GM21360 (cell line): ENCODE measurements at regions not wholly inside any gene's neighbourhood (a gene's known extent, or its start where the extent isn't known, plus 50 kb on each side); places are given as distances from the start of the nearest gene placed in this dataset.

ENCODE experiments used
- ATAC-seq: cut with Tn5 transposase; IDR thresholded peaks from one replicate; pipeline ENCODE4 v1.9.1; 2021; ENCODE audit warnings: mild to moderate bottlenecking, moderate library complexity; ENCODE audit not compliant: unreplicated experiment

DNA sequence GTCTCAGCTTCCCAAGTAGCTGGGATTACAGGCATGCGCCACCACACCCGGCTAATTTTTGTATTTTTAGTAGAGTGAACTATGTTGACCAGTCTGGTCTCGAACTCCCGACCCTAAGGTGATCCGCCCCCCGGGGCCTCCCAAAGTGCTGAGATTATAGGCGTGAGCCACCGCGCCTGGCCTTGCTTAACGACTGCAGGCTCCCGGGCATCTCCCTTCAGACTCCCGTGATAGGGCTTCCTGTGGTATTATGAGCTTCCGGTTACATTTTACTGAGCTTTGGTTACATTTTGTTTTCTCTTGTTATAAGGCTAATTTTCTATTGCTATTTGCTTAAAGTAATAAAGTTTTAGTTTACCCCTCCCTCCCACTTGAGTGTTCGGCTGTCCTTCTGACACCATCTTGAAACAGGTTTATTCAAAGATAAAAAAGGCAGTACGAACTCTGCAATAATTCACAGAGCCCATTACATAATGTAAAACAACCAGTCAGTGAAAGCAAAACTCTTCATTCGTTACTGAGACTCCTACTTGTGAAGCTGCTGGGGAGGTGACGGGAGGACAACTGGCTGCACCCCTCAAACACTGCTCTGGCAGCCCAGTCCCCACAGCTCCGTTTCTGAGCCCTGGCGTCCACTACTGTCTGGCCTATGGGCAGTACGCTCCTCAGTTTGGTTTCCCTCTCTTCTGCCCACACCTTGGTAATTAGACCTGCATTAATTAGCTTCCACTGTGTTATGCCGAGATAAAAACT, 795.7 kb upstream of the SLIT2 start:
- ATAC-seq: no peak

- no peak for ATAC-seq
These were observed 796.5 kb upstream of the SLIT2 start for GRCh38 chr4:19455196-19455595.

GRCh38 chr4:19438233-19438632, 813.5 kb upstream of the SLIT2 start:
- no peak for ATAC-seq

- no peak for ATAC-seq
These were observed 814.7 kb upstream of the SLIT2 start for GRCh38 chr4:19437008-19437407.

DNA sequence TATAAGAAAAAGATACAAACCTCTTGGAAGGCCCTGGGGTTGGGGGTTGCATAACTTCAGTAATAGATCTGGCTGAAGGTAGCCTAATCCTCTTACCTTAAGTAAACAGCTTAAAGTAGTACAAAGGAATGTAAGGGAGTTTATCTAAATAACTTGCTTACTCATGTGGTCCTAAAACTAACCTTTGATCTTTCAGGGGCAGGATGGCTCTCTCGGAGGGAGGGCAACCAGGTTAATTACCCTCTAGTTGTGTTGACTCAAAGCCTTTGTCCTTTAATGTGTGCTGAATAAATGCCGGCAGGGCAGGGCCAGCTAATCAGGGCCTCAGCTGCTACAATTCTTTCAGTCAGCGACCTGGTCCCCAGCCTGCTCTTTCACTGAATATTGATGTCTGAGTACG, 822.0 kb upstream of the SLIT2 start:
- ATAC-seq: no peak

DNA sequence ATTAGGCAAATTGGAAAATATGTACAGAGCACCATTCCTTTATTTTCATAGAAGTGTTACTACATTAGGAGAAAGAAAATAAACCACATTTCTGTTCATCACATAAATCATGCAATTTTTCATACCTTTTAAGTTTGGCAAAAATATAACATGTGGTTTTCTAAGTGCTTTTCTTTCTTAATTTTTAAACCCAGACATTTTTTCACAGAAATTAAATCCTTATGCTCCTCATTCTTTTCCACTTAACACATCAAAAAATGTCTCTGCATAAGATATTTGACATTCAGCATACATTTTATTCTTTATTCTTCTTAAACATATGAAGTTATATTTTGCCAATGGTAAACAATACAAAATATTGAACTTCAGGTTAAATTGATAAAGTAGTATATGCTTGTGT, 826.6 kb upstream of the SLIT2 start:
- ATAC-seq: no peak

DNA sequence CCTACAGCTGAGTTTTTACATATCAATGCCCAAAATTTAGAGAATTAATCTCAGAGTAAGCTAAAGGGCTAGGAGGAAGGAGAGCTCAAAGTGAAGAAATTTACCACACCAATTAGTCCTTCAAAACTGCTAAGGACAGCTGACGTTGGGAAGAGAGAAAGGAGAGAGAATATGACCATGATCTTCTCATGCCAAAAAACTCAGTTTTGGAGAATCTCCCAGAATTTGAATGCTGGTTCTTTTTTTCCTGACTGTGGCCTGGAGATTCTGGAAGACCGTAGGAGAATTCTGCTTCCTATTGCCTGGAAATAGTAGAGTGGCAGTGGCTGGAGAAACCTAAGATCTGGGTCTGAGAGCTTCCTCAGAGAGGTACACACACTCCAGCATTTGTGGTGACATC, 834.4 kb upstream of the SLIT2 start:
- ATAC-seq: no peak

GRCh38 chr4:19416146-19416545, 835.6 kb upstream of the SLIT2 start:
- ATAC-seq: no peak

DNA sequence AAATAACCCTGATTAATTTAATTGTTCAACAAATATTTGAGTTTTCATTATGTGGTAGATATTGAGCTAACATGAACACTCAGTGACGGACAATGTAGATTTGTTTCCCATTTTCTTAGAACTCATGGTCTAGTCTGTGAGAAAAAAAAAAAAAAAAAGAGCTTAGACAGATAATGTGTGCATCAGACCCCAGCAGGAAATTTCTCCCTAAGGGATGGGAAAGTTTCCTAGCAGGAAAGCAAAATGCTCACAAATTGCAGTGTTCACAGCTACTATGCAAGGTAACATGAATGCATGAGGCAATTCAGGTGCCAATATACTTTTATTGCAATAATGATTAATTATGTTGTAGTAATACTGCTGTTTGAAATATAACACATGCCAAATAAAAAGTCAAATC, 843.2 kb upstream of the SLIT2 start:
- ATAC-seq: no peak

GRCh38 chr4:19406789-19407188, 844.9 kb upstream of the SLIT2 start:
- ATAC-seq: no peak

DNA sequence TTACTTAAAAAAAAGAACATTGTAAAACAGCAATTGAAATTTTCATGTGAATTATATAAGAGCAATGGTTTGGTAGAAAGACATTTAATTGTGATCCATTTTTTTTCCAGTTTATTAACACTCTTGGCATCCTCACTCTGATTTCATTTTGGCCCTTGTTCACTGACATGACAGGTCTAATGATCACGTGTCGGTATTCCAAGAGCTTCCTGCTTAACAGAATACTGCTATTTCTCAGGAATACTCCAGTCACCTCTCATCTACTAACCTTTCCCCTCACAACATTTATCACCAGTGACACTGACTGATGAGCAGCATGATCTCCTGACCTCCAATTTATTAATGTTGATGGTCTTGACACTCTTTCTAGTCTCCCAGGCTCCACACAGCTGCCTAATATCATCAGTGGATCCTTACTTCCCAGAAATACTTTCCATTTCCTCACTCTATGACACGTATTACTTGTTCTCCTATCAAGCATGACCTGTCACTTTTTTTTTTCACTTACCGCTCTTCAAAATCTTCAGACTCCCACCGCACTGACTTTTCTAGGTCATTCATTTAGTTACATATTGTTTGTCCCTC, 847.8 kb upstream of the SLIT2 start:
- ATAC-seq: no peak

- ATAC-seq: no peak
These were observed 849.1 kb upstream of the SLIT2 start for GRCh38 chr4:19402581-19403065.

DNA sequence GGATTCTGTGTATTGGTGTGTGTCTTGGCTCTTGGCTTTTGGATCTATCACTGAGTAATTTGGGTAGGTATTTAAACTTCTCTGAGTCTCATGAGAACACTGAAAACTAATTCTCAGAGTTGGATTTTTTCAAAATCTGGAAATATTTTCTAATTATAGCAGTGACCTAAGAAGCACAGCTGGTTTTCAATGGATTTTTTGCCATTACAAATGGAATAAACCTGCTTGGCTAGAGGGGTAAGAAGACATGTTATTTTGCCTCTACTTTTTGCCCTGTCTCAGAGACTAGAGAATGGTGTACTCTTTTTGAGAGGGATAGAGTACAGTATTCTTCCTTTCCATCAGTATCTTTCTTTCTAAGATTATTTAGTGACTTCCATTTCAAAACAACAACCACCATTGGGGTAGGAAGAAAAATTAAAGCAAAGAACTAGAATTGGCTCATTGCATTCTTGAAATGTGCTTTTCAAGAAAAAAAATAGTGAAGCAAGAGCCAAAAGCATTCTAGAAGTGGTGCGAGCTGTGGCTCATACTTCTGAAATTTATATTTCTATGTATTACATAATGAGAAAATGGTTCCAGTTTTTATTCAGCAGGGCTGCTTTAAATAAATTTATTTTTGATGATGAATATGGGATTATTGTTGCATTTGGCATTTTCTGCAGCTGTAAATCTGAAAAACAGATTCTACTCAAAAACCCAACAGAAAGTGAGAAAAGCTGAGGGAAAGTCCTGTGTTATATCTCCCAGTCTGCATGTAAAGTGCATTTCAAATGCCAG, 850.2 kb upstream of the SLIT2 start:
- ATAC-seq: no peak

GRCh38 chr4:19400820-19401219, 850.9 kb upstream of the SLIT2 start:
- ATAC-seq: no peak

- no peak for ATAC-seq
These were observed 852.7 kb upstream of the SLIT2 start for GRCh38 chr4:19399001-19399400.

- no peak for ATAC-seq
These were observed 864.9 kb upstream of the SLIT2 start for GRCh38 chr4:19386786-19387185.

GRCh38 chr4:19382993-19383756, 868.5 kb upstream of the SLIT2 start:
- ATAC-seq: no peak

DNA sequence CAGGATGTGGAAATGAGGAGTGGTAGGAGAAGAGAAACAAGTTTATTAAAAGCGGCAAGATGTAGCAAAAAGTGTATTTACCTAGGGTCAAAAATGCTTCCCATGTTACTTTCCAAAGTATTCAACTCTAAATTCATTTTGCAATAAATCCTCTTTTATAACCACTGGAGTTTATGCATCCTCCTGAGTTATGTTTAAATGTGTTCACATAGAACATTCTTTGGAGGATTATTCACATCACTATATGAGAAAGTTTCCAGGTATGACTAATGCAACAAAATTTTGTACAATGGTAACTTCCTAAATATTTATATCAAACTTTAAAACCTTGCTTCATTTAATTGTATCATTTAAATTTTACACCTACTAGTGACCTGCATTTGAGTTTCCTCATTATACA, 870.6 kb upstream of the SLIT2 start:
- no peak for ATAC-seq

DNA sequence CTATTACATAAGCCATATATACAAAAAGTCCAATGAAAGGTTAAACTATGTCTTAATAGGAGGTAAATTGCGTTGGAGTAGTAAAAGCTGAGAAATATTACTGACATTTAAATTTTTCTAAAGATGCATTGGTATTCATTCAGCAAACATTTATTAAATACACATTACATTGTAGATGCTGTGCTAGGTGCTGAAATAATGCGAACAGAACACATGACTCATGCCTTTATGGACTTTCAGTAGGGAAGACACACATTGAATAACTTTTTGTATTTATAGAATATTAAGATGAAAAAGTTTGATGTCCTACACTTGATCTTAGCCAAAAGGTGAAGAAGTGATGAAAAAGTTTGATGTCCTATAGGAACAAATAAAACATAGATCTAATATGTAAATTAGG, 871.1 kb upstream of the SLIT2 start:
- ATAC-seq: no peak

DNA sequence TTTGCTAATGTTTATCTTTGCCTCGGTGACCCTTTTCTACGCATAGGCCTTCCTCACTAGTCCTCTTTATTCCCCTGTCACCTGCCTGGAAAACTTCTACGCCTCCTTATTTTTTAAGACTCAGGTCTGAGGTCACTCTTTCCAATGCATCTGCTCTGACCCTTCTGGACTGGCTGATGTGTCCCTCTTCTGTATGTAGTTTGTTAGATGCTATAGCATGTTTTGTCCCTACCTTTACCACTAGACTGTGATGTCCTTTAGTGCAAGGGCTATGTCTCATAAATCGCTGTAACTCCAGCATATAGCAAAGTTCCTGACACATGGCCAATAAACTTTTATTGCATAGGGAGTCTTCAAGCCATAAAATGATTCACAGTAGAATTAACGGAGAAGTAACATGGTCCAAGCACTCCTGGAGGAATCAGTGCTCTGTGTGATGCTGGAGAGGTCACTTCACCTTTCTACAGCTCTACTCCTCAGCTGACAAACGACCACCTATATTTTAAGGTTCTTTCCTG, 872.5 kb upstream of the SLIT2 start:
- no peak for ATAC-seq

DNA sequence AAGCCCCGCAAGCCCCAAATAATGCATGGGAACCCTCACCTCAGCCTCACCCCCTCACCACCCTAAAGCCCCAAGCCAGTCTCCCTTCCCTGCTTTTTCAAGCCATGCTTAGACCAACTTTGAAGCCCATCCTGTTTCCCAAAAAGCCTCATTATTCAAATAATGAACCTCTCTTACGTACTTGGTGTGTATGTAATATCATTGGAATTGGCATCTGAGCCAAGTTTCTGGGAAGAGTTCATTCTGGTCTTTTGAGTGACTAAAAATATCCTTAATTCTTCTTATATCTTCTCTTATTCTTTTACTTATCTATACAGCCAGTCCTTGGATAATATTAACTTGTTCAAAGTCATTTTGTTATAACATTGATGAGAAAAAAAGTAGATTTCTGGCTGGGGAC, 875.8 kb upstream of the SLIT2 start:
- ATAC-seq: no peak
